HCT116 (cell line): ENCODE measurements at regions not wholly inside any gene's neighbourhood (a gene's known extent, or its start where the extent isn't known, plus 50 kb on each side); places are given as distances from the start of the nearest gene placed in this dataset.

ENCODE experiments used
- ATAC-seq: fragments of 200-7000 bp; cut with Tn5 transposase; 2 replicates; pipeline ENCODE4 v1.9.1; 2020; ENCODE audit warnings: mild to moderate bottlenecking, moderate library complexity
- BruUV-seq: library from RNA; stranded (reverse); fragments of 400-500 nt; replicated peaks from 2 replicates; lab custom pipeline; 2021; lab: Mats Ljungman, UMichigan
- CTCF ChIA-PET: fragments of 300-600 bp; sonication (Branson Sonifier 250); formaldehyde crosslinking; loops from one replicate; lab custom pipeline; 2021; ENCODE audit warnings: antibody characterized with exemption; lab: Charles Lee
- POLR2A ChIA-PET: fragments of 300-600, 350-600 bp; sonication (Branson Sonifier 250); formaldehyde crosslinking; loops from one replicate; lab custom pipeline; 2021; ENCODE audit warnings: antibody characterized with exemption; lab: Charles Lee
- RAD21 ChIA-PET, 2 experiments: fragments of 300-600 bp; sonication (Branson Sonifier 250); formaldehyde crosslinking; loops; one replicate each; lab custom pipeline; 2023; ENCODE audit warnings: low total read pairs in 2 of 2; ENCODE audit not compliant: uncharacterized antibody in 2 of 2, unreplicated experiment in 2 of 2, low non-redundant PET in 1 of 2; lab: Charles Lee
- DNase-seq: peaks from one replicate; pipeline ENCODE4 v3.0.0-alpha.2; 2010; ENCODE audit warnings: low read depth, low spot score
- H2AFZ ChIP-seq: fragments of 200-600 bp; shearing (Covaris generic), sonication (generic); 2 replicates; pipeline ENCODE4 v1.6.1; 2017; ENCODE audit warnings: low read depth, mixed run types, mixed read lengths, antibody characterized with exemption, low read length; ENCODE audit not compliant: poor library complexity, severe bottlenecking
- H3K27ac ChIP-seq: 2 replicates; pipeline ENCODE4 v1.5.1; 2012; ENCODE audit warnings: low read depth, low read length
- H3K27me3 ChIP-seq: fragments of 200-600 bp; sonication (generic); 2 replicates; pipeline ENCODE4 v1.6.1; 2016; ENCODE audit warnings: mixed run types, low read length, mixed read lengths; ENCODE audit not compliant: insufficient read depth
- H3K36me3 ChIP-seq, 2 experiments: fragments of 200-500 bp in 1 of 2; fragments of 200-600 bp in 1 of 2; sonication (Bioruptor generic) in 1 of 2; sonication (generic) in 1 of 2; 2 replicates each; pipeline versions ENCODE4 v1.5.1 to v1.6.1; 2014 to 2016; ENCODE audit warnings: low read length in 2 of 2, inconsistent platforms in 1 of 2, mixed read lengths in 1 of 2, mixed run types in 1 of 2; ENCODE audit not compliant: insufficient read depth in 2 of 2, control insufficient read depth in 1 of 2
- H3K4me1 ChIP-seq, 2 experiments: fragments of 200-600 bp in 1 of 2; sonication (generic) in 1 of 2; 2 replicates each; pipeline versions ENCODE4 v1.5.1 to v1.6.1; 2012 to 2017; ENCODE audit warnings: low read length in 2 of 2, inconsistent platforms in 1 of 2, mild to moderate bottlenecking in 1 of 2, mixed read lengths in 1 of 2, mixed run types in 1 of 2, moderate library complexity in 1 of 2; ENCODE audit not compliant: insufficient read depth in 2 of 2, control insufficient read depth in 1 of 2
- H3K4me2 ChIP-seq: fragments of 200-600 bp; sonication (generic); 2 replicates; pipeline ENCODE4 v1.6.1; 2017; ENCODE audit warnings: mixed run types, low read length, mixed read lengths
- H3K4me3 ChIP-seq, 2 experiments: fragments of 200-600 bp in 1 of 2; sonication (generic) in 1 of 2; replicated peaks in 1 of 2; 2 replicates each; pipeline ENCODE4 v1.5.1; 2011 to 2016; ENCODE audit warnings: low read length in 2 of 2, control low read depth in 1 of 2, low read depth in 1 of 2, mild to moderate bottlenecking in 1 of 2, mixed read lengths in 1 of 2, mixed run types in 1 of 2
- H3K79me2 ChIP-seq: fragments of 200-600 bp; sonication (generic); 2 replicates; pipeline ENCODE4 v1.6.1; 2017; ENCODE audit warnings: mild to moderate bottlenecking, mixed run types, low read length, moderate library complexity, mixed read lengths; ENCODE audit not compliant: insufficient read depth
- H3K9ac ChIP-seq: fragments of 200-600 bp; sonication (generic); 2 replicates; pipeline ENCODE4 v1.6.1; 2016; ENCODE audit warnings: low read length, mixed read lengths
- H3K9me2 ChIP-seq: fragments of 200-600 bp; sonication (generic), shearing (Covaris generic); 2 replicates; pipeline ENCODE4 v1.6.1; 2017; ENCODE audit warnings: mixed run types, mild to moderate bottlenecking, moderate library complexity; ENCODE audit not compliant: insufficient read depth
- H3K9me3 ChIP-seq, 2 experiments: fragments of 200-500 bp in 1 of 2; fragments of 200-600 bp in 1 of 2; sonication (Bioruptor generic) in 1 of 2; sonication (generic) in 1 of 2; 2 replicates each; pipeline ENCODE4 v1.6.1; 2014 to 2017; ENCODE audit warnings: low read length in 2 of 2, mixed read lengths in 2 of 2, inconsistent platforms in 1 of 2, low read depth in 1 of 2, mild to moderate bottlenecking in 1 of 2, mixed run types in 1 of 2, moderate library complexity in 1 of 2; ENCODE audit not compliant: control insufficient read depth in 1 of 2, insufficient read depth in 1 of 2
- H4K20me1 ChIP-seq: fragments of 200-600 bp; sonication (generic), shearing (Covaris generic); 2 replicates; pipeline ENCODE4 v1.6.1; 2017; ENCODE audit warnings: mixed run types, mild to moderate bottlenecking, moderate library complexity; ENCODE audit not compliant: insufficient read depth
- CEBPB ChIP-seq: IDR thresholded peaks from 2 replicates; pipeline ENCODE4 v1.6.1; 2012; ENCODE audit warnings: low read depth
- EGR1 ChIP-seq: IDR thresholded peaks from 2 replicates; pipeline ENCODE4 v1.6.1; 2012; ENCODE audit warnings: low read depth
- ELF1 ChIP-seq: IDR thresholded peaks from 2 replicates; pipeline ENCODE4 v1.6.1; 2012; ENCODE audit warnings: low read depth, borderline replicate concordance
- EZH2 ChIP-seq: fragments of 200-600 bp; sonication (generic); IDR thresholded peaks from 2 replicates; pipeline ENCODE4 v1.6.1; 2017; ENCODE audit warnings: antibody characterized with exemption, mixed run types
- EZH2phosphoT487 ChIP-seq: fragments of 200-600 bp; IDR thresholded peaks from 2 replicates; pipeline ENCODE4 v1.6.1; 2018; ENCODE audit warnings: antibody characterized with exemption, borderline replicate concordance
- JUND ChIP-seq: IDR thresholded peaks from 2 replicates; pipeline ENCODE4 v1.6.1; 2012
- RAD21 ChIP-seq: IDR thresholded peaks from 2 replicates; pipeline ENCODE4 v1.6.1; 2012; ENCODE audit warnings: low read depth, mild to moderate bottlenecking
- SIN3A ChIP-seq: IDR thresholded peaks from 2 replicates; pipeline ENCODE4 v1.6.1; 2012; ENCODE audit warnings: low read depth
- SP1 ChIP-seq: IDR thresholded peaks from 2 replicates; pipeline ENCODE4 v1.6.1; 2012; ENCODE audit warnings: low read depth
- TCF7L2 ChIP-seq: IDR thresholded peaks from 2 replicates; pipeline ENCODE4 v1.7.0; 2011; ENCODE audit warnings: borderline replicate concordance, inconsistent platforms; ENCODE audit not compliant: insufficient read depth, insufficient read length; ENCODE audit errors: extremely low read depth
- intact Hi-C: fragments of 100-400 bp; cut with micrococcal nuclease; formaldehyde crosslinking; loops from 2 replicates; pipeline ENCODE4 v1.10.0; 2022
- TF ChIP-seq, protein P1 (sequence below): IDR thresholded peaks from 2 replicates; pipeline ENCODE4 v1.6.1; 2012; ENCODE audit warnings: low read depth
- TF ChIP-seq, protein P2 (sequence below): IDR thresholded peaks from 2 replicates; pipeline ENCODE4 v1.6.1; 2012
- TF ChIP-seq, protein P3 (sequence below): IDR thresholded peaks from 2 replicates; pipeline ENCODE4 v1.6.1; 2011; ENCODE audit warnings: mild to moderate bottlenecking, low read length, moderate library complexity; ENCODE audit not compliant: insufficient replicate concordance; ENCODE audit errors: extremely low read depth

DNA sequence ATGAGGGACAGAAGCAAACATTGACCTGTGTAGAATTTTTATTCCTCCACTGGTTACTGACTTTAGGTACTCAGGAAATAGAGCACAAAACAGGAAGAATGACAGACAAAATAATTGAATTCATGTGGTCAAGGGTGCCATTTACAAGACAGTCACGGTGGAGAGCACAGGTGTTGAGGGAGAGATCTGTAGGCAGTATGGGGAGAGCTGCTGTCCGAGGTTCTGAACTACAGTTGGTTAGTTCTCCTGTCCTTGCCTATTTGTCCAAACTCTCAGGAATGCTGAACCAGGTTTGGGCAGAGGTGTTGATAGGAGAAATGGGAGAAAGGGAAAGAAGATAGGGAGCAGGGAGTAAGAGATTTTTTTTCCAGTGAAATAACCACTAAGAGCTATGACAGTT is 178.5 kb upstream of the ZBTB20 start:
- H3K4me3 ChIP-seq, result no peak overlapping the region
- H3K36me3 ChIP-seq, result no peaks in the 10 kb centered on the region
- no peaks in the 10 kb centered on the region for H4K20me1 ChIP-seq
- peaks cover 0 to 3% of the 10 kb centered on the region in 2 experiments; a peak in 1 of 4 replicates for H3K4me1 ChIP-seq
- no peak overlapping the region for H2AFZ ChIP-seq
- TF ChIP-seq, protein P1, sequence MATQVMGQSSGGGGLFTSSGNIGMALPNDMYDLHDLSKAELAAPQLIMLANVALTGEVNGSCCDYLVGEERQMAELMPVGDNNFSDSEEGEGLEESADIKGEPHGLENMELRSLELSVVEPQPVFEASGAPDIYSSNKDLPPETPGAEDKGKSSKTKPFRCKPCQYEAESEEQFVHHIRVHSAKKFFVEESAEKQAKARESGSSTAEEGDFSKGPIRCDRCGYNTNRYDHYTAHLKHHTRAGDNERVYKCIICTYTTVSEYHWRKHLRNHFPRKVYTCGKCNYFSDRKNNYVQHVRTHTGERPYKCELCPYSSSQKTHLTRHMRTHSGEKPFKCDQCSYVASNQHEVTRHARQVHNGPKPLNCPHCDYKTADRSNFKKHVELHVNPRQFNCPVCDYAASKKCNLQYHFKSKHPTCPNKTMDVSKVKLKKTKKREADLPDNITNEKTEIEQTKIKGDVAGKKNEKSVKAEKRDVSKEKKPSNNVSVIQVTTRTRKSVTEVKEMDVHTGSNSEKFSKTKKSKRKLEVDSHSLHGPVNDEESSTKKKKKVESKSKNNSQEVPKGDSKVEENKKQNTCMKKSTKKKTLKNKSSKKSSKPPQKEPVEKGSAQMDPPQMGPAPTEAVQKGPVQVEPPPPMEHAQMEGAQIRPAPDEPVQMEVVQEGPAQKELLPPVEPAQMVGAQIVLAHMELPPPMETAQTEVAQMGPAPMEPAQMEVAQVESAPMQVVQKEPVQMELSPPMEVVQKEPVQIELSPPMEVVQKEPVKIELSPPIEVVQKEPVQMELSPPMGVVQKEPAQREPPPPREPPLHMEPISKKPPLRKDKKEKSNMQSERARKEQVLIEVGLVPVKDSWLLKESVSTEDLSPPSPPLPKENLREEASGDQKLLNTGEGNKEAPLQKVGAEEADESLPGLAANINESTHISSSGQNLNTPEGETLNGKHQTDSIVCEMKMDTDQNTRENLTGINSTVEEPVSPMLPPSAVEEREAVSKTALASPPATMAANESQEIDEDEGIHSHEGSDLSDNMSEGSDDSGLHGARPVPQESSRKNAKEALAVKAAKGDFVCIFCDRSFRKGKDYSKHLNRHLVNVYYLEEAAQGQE, result peak; percentile 91
- TF ChIP-seq RAD21 (no peak), JUND (no peak)
- TF ChIP-seq, protein P2, sequence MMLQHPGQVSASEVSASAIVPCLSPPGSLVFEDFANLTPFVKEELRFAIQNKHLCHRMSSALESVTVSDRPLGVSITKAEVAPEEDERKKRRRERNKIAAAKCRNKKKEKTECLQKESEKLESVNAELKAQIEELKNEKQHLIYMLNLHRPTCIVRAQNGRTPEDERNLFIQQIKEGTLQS, result no peak
- RAD21 ChIA-PET, result no interaction called here
- no peak overlapping the region for H3K4me2 ChIP-seq
- no peaks in the 10 kb centered on the region for H3K9me2 ChIP-seq
- no peak overlapping the region for H3K9ac ChIP-seq
- no peaks in the 10 kb centered on the region for H3K9me3 ChIP-seq
- POLR2A ChIA-PET, result no interaction called here
- CTCF ChIA-PET, result no interaction called here
- intact Hi-C loops, result no loop called here
- no peaks in the 10 kb centered on the region for H3K27me3 ChIP-seq
- H3K79me2 ChIP-seq, result no peaks in the 10 kb centered on the region
- no peak for DNase-seq
- no TSS peak for BruUV-seq
- H3K27ac ChIP-seq, result no peak overlapping the region
- ATAC-seq, result peak; percentile 62; the same call in 1 of the 2 replicates

DNA sequence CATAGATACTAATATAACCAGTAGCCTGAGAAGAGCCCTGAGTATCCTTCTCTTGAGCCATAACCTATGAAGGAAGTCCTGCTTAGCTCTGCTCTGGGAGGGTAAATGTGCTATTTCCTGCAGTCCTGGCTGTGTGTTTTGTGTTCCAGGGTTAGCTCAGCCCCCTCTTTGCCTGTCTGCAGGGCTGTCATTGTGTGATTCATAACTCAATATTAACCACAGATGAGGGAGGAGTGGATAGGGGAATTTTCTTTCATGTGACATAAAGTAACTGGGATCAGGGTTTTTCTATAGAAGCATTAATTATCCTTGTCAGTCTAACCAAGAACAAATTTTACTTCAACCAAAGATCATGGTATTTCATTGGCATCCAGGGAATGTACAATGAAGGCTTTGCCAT is 183.3 kb upstream of the ZBTB20 start:
- no peak overlapping the region for H3K27ac ChIP-seq
- H3K9ac ChIP-seq, result no peak overlapping the region
- ChIA-PET RAD21 (no interaction called here), POLR2A (no interaction called here), CTCF (no interaction called here)
- H3K4me1 ChIP-seq, result no peaks in the 10 kb centered on the region
- H3K4me3 ChIP-seq, result no peak overlapping the region
- no peaks in the 10 kb centered on the region for H3K27me3 ChIP-seq
- no peak overlapping the region for H2AFZ ChIP-seq
- H3K4me2 ChIP-seq, result no peak overlapping the region
- intact Hi-C loops, result no loop called here
- BruUV-seq, result no TSS peak
- ATAC-seq (no peak), DNase-seq (no peak)
- no peaks in the 10 kb centered on the region for H3K36me3 ChIP-seq
- no peaks in the 10 kb centered on the region for H3K9me3 ChIP-seq
- no peaks in the 10 kb centered on the region for H4K20me1 ChIP-seq
- no peaks in the 10 kb centered on the region for H3K79me2 ChIP-seq
- no peaks in the 10 kb centered on the region for H3K9me2 ChIP-seq
- no peak for TF ChIP-seq JUND
- TF ChIP-seq EZH2phosphoT487, result no peak
- no peak for TF ChIP-seq EGR1
- TF ChIP-seq SP1, result no peak
- TF ChIP-seq SIN3A, result no peak
- TF ChIP-seq, protein P3, sequence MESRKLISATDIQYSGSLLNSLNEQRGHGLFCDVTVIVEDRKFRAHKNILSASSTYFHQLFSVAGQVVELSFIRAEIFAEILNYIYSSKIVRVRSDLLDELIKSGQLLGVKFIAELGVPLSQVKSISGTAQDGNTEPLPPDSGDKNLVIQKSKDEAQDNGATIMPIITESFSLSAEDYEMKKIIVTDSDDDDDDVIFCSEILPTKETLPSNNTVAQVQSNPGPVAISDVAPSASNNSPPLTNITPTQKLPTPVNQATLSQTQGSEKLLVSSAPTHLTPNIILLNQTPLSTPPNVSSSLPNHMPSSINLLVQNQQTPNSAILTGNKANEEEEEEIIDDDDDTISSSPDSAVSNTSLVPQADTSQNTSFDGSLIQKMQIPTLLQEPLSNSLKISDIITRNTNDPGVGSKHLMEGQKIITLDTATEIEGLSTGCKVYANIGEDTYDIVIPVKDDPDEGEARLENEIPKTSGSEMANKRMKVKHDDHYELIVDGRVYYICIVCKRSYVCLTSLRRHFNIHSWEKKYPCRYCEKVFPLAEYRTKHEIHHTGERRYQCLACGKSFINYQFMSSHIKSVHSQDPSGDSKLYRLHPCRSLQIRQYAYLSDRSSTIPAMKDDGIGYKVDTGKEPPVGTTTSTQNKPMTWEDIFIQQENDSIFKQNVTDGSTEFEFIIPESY, result no peak
- TF ChIP-seq RAD21, result no peak
- no peak for TF ChIP-seq EZH2
- no peak for TF ChIP-seq CEBPB
- no peak for TF ChIP-seq ELF1
- TF ChIP-seq TCF7L2, result no peak
- TF ChIP-seq, protein P2, result no peak
